H9 (cell line): ENCODE measurements at regions not wholly inside any gene's neighbourhood (a gene's known extent, or its start where the extent isn't known, plus 50 kb on each side); places are given as distances from the start of the nearest gene placed in this dataset.

Source experiments
- DNase-seq: peaks from one replicate; pipeline ENCODE4 v3.0.0-alpha.2; 2017
- H2AFZ ChIP-seq: one replicate; pipeline ENCODE4 v1.6.1; 2013; ENCODE audit warnings: mild to moderate bottlenecking, low read length, control low read depth, moderate library complexity
- H2AK5ac ChIP-seq: 2 replicates; pipeline ENCODE4 v1.6.1; 2013; ENCODE audit warnings: low read length, control low read depth, mixed read lengths; ENCODE audit not compliant: insufficient read length
- H2BK120ac ChIP-seq: one replicate; pipeline ENCODE4 v1.6.1; 2013; ENCODE audit warnings: low read depth, mild to moderate bottlenecking, low read length, control low read depth, inconsistent platforms; ENCODE audit not compliant: poor library complexity, severe bottlenecking
- H2BK12ac ChIP-seq: 2 replicates; pipeline ENCODE4 v1.6.1; 2013; ENCODE audit warnings: low read length, control low read depth, mixed read lengths, low read depth; ENCODE audit not compliant: insufficient read length
- H2BK15ac ChIP-seq: 2 replicates; pipeline ENCODE4 v1.6.1; 2013; ENCODE audit warnings: low read depth, low read length, control low read depth
- H2BK20ac ChIP-seq: one replicate; pipeline ENCODE4 v1.6.1; 2013; ENCODE audit warnings: low read depth, mild to moderate bottlenecking, low read length, control low read depth, inconsistent platforms; ENCODE audit not compliant: poor library complexity, severe bottlenecking
- H2BK5ac ChIP-seq: 2 replicates; pipeline ENCODE4 v1.6.1; 2013; ENCODE audit warnings: low read length, control low read depth, mixed read lengths; ENCODE audit not compliant: insufficient read length
- H3K14ac ChIP-seq: 2 replicates; pipeline ENCODE4 v1.6.1; 2013; ENCODE audit warnings: low read length, control low read depth; ENCODE audit not compliant: insufficient read depth
- H3K18ac ChIP-seq: 2 replicates; pipeline ENCODE4 v1.6.1; 2013; ENCODE audit warnings: low read depth, mild to moderate bottlenecking, mixed read lengths, low read length, control low read depth; ENCODE audit not compliant: insufficient read length
- H3K23ac ChIP-seq: 2 replicates; pipeline ENCODE4 v1.6.1; 2013; ENCODE audit warnings: low read length, control low read depth, mixed read lengths, low read depth; ENCODE audit not compliant: insufficient read length
- H3K23me2 ChIP-seq: 2 replicates; pipeline ENCODE4 v1.6.1; 2013; ENCODE audit warnings: low read depth, mild to moderate bottlenecking, mixed read lengths, low read length, control low read depth; ENCODE audit not compliant: insufficient read length, poor library complexity, severe bottlenecking
- H3K27ac ChIP-seq: 2 replicates; pipeline ENCODE4 v1.5.1; 2013; ENCODE audit warnings: low read length, control low read depth, mixed read lengths, low read depth; ENCODE audit not compliant: insufficient read length
- H3K27me3 ChIP-seq: 2 replicates; pipeline ENCODE4 v1.6.1; 2013; ENCODE audit warnings: low read length, control low read depth, inconsistent platforms; ENCODE audit not compliant: insufficient read depth
- H3K4ac ChIP-seq: 2 replicates; pipeline ENCODE4 v1.6.1; 2013; ENCODE audit warnings: low read depth, mild to moderate bottlenecking, control low read depth, inconsistent platforms, low read length, moderate library complexity
- H3K4me1 ChIP-seq: 2 replicates; pipeline ENCODE4 v1.6.1; 2013; ENCODE audit warnings: low read length, control low read depth, inconsistent platforms; ENCODE audit not compliant: insufficient read depth
- H3K4me2 ChIP-seq: 2 replicates; pipeline ENCODE4 v1.6.1; 2013; ENCODE audit warnings: low read length, control low read depth, mixed read lengths; ENCODE audit not compliant: insufficient read length, insufficient read depth
- H3K56ac ChIP-seq: 2 replicates; pipeline ENCODE4 v1.6.1; 2013; ENCODE audit warnings: low read depth, mild to moderate bottlenecking, mixed read lengths, low read length, control low read depth; ENCODE audit not compliant: insufficient read length
- H3K79me1 ChIP-seq: 2 replicates; pipeline ENCODE4 v1.6.1; 2013; ENCODE audit warnings: low read depth, mild to moderate bottlenecking, moderate library complexity, low read length, control low read depth, inconsistent platforms; ENCODE audit not compliant: insufficient read depth, poor library complexity, severe bottlenecking
- H3K79me2 ChIP-seq: 2 replicates; pipeline ENCODE4 v1.6.1; 2013; ENCODE audit warnings: low read length, control low read depth, inconsistent platforms; ENCODE audit not compliant: insufficient read depth
- H3K9ac ChIP-seq: 2 replicates; pipeline ENCODE4 v1.6.1; 2013; ENCODE audit warnings: low read length, control low read depth, mixed read lengths; ENCODE audit not compliant: insufficient read length; ENCODE audit errors: extremely low read depth
- H3K9me3 ChIP-seq: one replicate; pipeline ENCODE4 v1.6.1; 2013; ENCODE audit warnings: low read depth, low read length, inconsistent platforms; ENCODE audit not compliant: control insufficient read depth
- H3T11ph ChIP-seq: one replicate; pipeline ENCODE4 v1.6.1; 2013; ENCODE audit warnings: mild to moderate bottlenecking, low read length, control low read depth, inconsistent platforms
- H4K20me1 ChIP-seq: one replicate; pipeline ENCODE4 v1.6.1; 2013; ENCODE audit not compliant: control insufficient read depth, insufficient read length, insufficient read depth
- H4K5ac ChIP-seq: 2 replicates; pipeline ENCODE4 v1.6.1; 2013; ENCODE audit warnings: low read depth, mild to moderate bottlenecking, mixed read lengths, low read length, control low read depth; ENCODE audit not compliant: insufficient read length
- H4K8ac ChIP-seq: replicated peaks from 2 replicates; pipeline ENCODE4 v1.6.1; 2013; ENCODE audit warnings: low read length, control low read depth, mixed read lengths, low read depth; ENCODE audit not compliant: insufficient read length
- H4K91ac ChIP-seq: 2 replicates; pipeline ENCODE4 v1.6.1; 2013; ENCODE audit warnings: low read depth, mild to moderate bottlenecking, moderate library complexity, mixed read lengths, low read length, control low read depth; ENCODE audit not compliant: insufficient read length
- H3K27ac Mint-ChIP-seq, 3 experiments: 2 replicates in 2 of 3; 3 replicates in 1 of 3; pipeline ENCODE4 v1.8.0; 2020 to 2021; ENCODE audit warnings: mixed read lengths in 3 of 3, mild to moderate bottlenecking in 1 of 3, moderate library complexity in 1 of 3
- H3K27me3 Mint-ChIP-seq: 2 replicates; pipeline ENCODE4 v1.8.0; 2021; ENCODE audit warnings: low read depth, mild to moderate bottlenecking, moderate library complexity, mixed read lengths
- H3K36me3 Mint-ChIP-seq, 3 experiments: 2 replicates in 2 of 3; 3 replicates in 1 of 3; pipeline ENCODE4 v1.8.0; 2020 to 2021; ENCODE audit warnings: low read depth in 3 of 3, mixed read lengths in 3 of 3; ENCODE audit not compliant: insufficient read depth in 1 of 3
- H3K4me1 Mint-ChIP-seq, 2 experiments: 2 replicates each; pipeline ENCODE4 v1.8.0; 2020; ENCODE audit warnings: mixed read lengths in 2 of 2
- H3K4me3 Mint-ChIP-seq, 2 experiments: 2 replicates in 1 of 2; 3 replicates in 1 of 2; pipeline ENCODE4 v1.8.0; 2020 to 2021; ENCODE audit warnings: mild to moderate bottlenecking in 2 of 2, mixed read lengths in 2 of 2, moderate library complexity in 1 of 2
- H3K9me3 Mint-ChIP-seq, 2 experiments: 2 replicates in 1 of 2; 3 replicates in 1 of 2; pipeline ENCODE4 v1.8.0; 2020; ENCODE audit warnings: mild to moderate bottlenecking in 2 of 2, mixed read lengths in 2 of 2, moderate library complexity in 1 of 2
- WGBS: extraction: QIAGEN DNeasy Blood & Tissue Kit; methylation state at CpG from one replicate; pipeline ENCODE4 v1.1.7; 2013; ENCODE audit warnings: missing lambda C conversion rate, low lambda C conversion rate, mixed read lengths; ENCODE audit not compliant: insufficient read length; ENCODE audit errors: extremely low coverage; 5-methylcytosine and 5-hydroxymethylcytosine counted together
- TF ChIP-seq, protein P1 (sequence below): fragments of 200-600 bp; sonication (generic); conservative IDR thresholded peaks from 3 replicates; pipeline ENCODE4 v1.8.0; 2021; ENCODE audit warnings: antibody characterized with exemption, mild to moderate bottlenecking

DNA sequence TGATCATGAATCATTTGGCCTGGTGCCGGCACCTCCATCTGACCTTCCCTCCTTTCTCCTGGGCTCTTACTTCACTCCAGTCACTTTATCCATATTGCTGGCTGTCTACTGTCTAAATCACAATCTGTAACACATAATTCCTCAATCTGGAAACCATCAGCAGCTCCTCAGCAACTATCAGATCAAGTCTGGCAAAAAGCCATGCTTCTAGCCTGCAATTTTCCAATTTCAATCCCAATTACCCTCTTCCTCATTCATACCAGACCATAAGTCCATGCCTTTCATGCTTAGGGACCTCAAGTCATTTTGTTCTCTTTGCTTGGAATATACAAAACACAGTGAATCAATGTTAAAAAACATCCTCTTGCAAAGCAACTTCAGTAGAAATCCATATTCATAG lies 882.8 kb upstream of the ANO3 start:
- Mint-ChIP-seq H3K36me3 (no peaks in the 10 kb centered on the region; a peak in 1 of 7 replicates), H3K27ac (no peak overlapping the region), H3K27me3 (no peaks in the 10 kb centered on the region), H3K4me3 (no peak overlapping the region), H3K9me3 (no peaks in the 10 kb centered on the region), H3K4me1 (no peaks in the 10 kb centered on the region)
- H4K91ac ChIP-seq, result no peak overlapping the region
- H2BK20ac ChIP-seq, result no peak overlapping the region
- no peak overlapping the region for H4K5ac ChIP-seq
- H3K23me2 ChIP-seq, result no peaks in the 10 kb centered on the region
- H3K79me1 ChIP-seq, result no peaks in the 10 kb centered on the region
- H3K56ac ChIP-seq, result no peak overlapping the region
- H3K9me3 ChIP-seq, result no peaks in the 10 kb centered on the region
- no peak overlapping the region for H3T11ph ChIP-seq
- no peak overlapping the region for H3K4me2 ChIP-seq
- no peak overlapping the region for H2BK15ac ChIP-seq
- H4K20me1 ChIP-seq, result no peaks in the 10 kb centered on the region
- no peak overlapping the region for H3K23ac ChIP-seq
- TF ChIP-seq, protein P1, sequence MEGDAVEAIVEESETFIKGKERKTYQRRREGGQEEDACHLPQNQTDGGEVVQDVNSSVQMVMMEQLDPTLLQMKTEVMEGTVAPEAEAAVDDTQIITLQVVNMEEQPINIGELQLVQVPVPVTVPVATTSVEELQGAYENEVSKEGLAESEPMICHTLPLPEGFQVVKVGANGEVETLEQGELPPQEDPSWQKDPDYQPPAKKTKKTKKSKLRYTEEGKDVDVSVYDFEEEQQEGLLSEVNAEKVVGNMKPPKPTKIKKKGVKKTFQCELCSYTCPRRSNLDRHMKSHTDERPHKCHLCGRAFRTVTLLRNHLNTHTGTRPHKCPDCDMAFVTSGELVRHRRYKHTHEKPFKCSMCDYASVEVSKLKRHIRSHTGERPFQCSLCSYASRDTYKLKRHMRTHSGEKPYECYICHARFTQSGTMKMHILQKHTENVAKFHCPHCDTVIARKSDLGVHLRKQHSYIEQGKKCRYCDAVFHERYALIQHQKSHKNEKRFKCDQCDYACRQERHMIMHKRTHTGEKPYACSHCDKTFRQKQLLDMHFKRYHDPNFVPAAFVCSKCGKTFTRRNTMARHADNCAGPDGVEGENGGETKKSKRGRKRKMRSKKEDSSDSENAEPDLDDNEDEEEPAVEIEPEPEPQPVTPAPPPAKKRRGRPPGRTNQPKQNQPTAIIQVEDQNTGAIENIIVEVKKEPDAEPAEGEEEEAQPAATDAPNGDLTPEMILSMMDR, result no peak
- no CpG with 5 or more reads among the region's 1 CpG for WGBS
- H3K4me1 ChIP-seq, result no peaks in the 10 kb centered on the region
- no peaks in the 10 kb centered on the region for H3K79me2 ChIP-seq
- no peak overlapping the region for H2AFZ ChIP-seq
- no peak overlapping the region for H3K4ac ChIP-seq
- H3K18ac ChIP-seq, result no peak overlapping the region
- H3K27ac ChIP-seq, result no peak overlapping the region
- H3K9ac ChIP-seq, result no peak overlapping the region
- no peak overlapping the region for H2BK120ac ChIP-seq
- no peaks in the 10 kb centered on the region for H3K27me3 ChIP-seq
- no peak overlapping the region for H4K8ac ChIP-seq
- H2BK12ac ChIP-seq, result no peak overlapping the region
- no peak overlapping the region for H2AK5ac ChIP-seq
- H2BK5ac ChIP-seq, result no peak overlapping the region
- H3K14ac ChIP-seq, result no peak overlapping the region
- no peak for DNase-seq
